ENCODE measurements at regions not wholly inside any gene's neighbourhood (a gene's known extent, or its start where the extent isn't known, plus 50 kb on each side); places are given as distances from the start of the nearest gene placed in this dataset.

DNA sequence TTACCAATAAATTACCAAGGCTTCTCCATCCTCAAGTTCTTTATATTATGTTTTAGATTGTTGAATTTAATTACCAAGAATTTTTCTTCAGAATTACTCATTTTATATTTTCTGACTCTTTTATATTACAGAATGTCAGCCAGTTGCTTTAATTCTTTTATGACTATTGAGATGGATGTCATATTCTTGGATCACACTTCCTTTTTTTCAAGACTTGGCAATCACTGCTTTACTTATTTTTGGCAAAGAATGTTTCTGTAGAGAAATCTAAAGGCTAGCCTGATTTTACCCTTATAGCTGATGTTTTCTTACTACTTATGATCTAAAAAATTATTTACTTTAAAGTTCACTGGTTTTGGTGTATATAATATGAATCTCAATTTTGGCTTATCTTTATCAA is 721.1 kb upstream of the TMPRSS15 start:
- no peak for DNase-seq
- Mint-ChIP-seq H3K9me3 (peaks cover 34% of the 10 kb centered on the region), H3K4me1 (ENCODE audit: low read depth) (no peaks in the 10 kb centered on the region), H3K36me3 (ENCODE audit: low read depth) (no peaks in the 10 kb centered on the region), H3K4me3 (no peak overlapping the region), H3K27me3 (ENCODE audit: insufficient read depth) (no peaks in the 10 kb centered on the region), H3K27ac (no peak overlapping the region)
- TF ChIP-seq, protein P1, sequence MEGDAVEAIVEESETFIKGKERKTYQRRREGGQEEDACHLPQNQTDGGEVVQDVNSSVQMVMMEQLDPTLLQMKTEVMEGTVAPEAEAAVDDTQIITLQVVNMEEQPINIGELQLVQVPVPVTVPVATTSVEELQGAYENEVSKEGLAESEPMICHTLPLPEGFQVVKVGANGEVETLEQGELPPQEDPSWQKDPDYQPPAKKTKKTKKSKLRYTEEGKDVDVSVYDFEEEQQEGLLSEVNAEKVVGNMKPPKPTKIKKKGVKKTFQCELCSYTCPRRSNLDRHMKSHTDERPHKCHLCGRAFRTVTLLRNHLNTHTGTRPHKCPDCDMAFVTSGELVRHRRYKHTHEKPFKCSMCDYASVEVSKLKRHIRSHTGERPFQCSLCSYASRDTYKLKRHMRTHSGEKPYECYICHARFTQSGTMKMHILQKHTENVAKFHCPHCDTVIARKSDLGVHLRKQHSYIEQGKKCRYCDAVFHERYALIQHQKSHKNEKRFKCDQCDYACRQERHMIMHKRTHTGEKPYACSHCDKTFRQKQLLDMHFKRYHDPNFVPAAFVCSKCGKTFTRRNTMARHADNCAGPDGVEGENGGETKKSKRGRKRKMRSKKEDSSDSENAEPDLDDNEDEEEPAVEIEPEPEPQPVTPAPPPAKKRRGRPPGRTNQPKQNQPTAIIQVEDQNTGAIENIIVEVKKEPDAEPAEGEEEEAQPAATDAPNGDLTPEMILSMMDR (IDR thresholded peaks at IDR 0.05): no peak

DNA sequence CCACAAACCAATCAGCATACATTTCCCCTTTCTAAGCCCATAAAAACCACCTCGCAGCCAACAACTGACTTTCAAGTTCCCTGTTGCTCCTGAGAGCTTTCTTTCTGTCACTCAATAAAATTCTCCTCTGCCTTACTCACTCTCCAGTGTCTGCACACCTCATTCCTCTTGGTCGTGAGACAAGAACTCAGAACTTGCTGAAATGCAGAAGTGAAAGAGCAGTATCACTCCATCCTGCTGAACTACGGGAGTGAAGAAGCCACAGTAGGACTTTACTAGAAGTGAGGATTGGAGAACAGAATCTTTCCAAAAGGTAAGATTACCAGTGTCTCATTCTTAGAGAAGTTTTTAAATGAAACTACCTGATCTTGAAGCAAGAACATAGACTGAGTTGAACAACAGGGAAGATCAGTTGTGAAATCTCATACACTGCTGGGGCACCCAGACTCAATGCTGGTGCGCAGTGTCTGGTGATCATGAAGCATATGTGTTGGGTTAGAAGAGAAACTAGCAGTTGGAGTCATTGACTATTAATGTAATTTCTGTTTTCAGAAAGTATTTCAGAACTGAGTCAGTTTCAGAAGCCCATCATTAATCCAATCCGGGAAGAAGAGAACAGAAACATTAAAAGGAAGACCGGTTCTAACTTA is 726.9 kb upstream of the TMPRSS15 start:
- TF ChIP-seq, protein P1 (IDR thresholded peaks at IDR 0.05): no peak
- no peak for DNase-seq
- no peak overlapping the region for H3K4me3 Mint-ChIP-seq
- no peaks in the 10 kb centered on the region for H3K4me1 Mint-ChIP-seq (ENCODE audit: low read depth)
- no peaks in the 10 kb centered on the region for H3K36me3 Mint-ChIP-seq (ENCODE audit: low read depth)
- H3K9me3 Mint-ChIP-seq: peaks cover 30% of the 10 kb centered on the region
- H3K27ac Mint-ChIP-seq: no peak overlapping the region
- no peaks in the 10 kb centered on the region for H3K27me3 Mint-ChIP-seq (ENCODE audit: insufficient read depth)

DNA sequence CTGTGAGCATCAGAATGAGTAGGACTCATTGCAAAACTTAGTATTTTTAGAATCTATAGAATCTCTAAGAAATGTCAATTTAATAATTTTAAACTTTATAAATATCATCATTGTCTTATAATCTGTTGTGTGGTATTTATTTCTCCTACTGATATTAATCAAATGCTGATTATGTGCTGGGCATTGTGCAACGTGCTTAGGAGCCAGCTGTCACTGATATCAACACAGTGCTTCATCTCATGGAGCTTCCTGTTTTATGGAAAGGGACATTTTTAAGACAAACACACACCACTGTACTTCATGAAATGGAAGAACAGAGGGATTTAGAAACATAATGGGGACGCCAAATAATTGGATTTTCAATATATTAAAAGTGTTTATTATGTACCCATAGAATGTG is 737.9 kb upstream of the TMPRSS15 start:
- peaks cover 48% of the 10 kb centered on the region for H3K9me3 Mint-ChIP-seq
- TF ChIP-seq, protein P1 (IDR thresholded peaks at IDR 0.05): no peak
- no peak overlapping the region for H3K27ac Mint-ChIP-seq
- H3K36me3 Mint-ChIP-seq (ENCODE audit: low read depth): peaks cover 4% of the 10 kb centered on the region; the same call in 1 of the 2 replicates
- no peak for DNase-seq
- no peaks in the 10 kb centered on the region for H3K4me1 Mint-ChIP-seq (ENCODE audit: low read depth)
- H3K27me3 Mint-ChIP-seq (ENCODE audit: insufficient read depth): no peaks in the 10 kb centered on the region; the same call in 1 of the 2 replicates
- no peak overlapping the region for H3K4me3 Mint-ChIP-seq

DNA sequence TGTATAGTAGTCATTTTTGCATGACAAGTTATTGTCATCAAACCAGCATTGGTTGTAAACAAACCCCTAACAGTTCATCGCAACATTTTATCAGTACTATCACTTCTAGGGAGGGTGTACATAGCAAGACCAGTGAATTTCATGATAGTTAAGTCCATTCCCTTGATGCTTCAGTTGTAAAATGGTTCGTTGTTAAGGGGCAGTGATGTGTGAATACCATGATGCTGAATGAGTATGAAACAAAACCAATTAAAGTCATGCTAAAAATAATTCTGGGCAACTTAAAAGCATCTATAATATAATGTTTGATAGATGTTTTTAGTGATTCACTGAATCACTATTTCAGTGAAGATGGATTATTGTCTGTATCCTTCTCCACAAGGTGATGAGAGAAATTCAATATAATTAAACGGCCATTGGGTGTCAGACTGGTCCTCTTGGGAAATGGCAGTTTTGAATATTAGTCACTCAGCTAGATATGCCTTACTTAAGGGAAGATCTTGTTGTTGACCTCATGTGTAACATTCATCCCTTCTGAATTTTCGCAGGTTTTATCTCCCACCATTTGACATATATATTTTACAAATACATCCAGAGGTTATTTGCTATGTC is 742.2 kb upstream of the TMPRSS15 start:
- no peak overlapping the region for H3K27ac Mint-ChIP-seq
- H3K4me3 Mint-ChIP-seq: no peak overlapping the region
- TF ChIP-seq, protein P1 (IDR thresholded peaks at IDR 0.05): no peak
- peaks cover 60% of the 10 kb centered on the region for H3K9me3 Mint-ChIP-seq
- H3K36me3 Mint-ChIP-seq (ENCODE audit: low read depth): peaks cover 5% of the 10 kb centered on the region; the same call in 1 of the 2 replicates
- DNase-seq: no peak
- no peaks in the 10 kb centered on the region for H3K27me3 Mint-ChIP-seq (ENCODE audit: insufficient read depth)
- H3K4me1 Mint-ChIP-seq (ENCODE audit: low read depth): no peaks in the 10 kb centered on the region

DNA sequence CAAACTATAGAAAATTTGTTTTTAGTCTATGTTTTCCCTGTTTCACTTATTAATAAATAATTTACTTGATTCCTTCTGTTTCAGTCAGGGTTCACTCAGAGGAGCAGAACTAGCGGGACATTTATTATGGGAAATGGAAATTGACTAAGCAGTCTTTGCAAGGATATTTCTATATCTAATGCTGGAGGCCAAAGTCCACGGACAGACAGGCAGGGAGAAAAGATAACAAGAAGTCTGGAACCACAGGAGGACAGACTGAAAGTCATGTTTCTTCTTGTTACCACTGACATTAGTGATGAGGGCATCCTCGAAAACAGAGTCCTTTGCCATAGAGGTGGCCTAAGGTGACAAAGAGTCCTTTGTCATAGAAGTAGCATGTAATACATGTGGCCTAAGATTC is 744.5 kb upstream of the TMPRSS15 start:
- Mint-ChIP-seq H3K4me3 (no peak overlapping the region), H3K9me3 (peaks cover 43% of the 10 kb centered on the region), H3K27me3 (ENCODE audit: insufficient read depth) (no peaks in the 10 kb centered on the region), H3K27ac (no peak overlapping the region), H3K36me3 (ENCODE audit: low read depth) (peaks cover 5% of the 10 kb centered on the region; the same call in 1 of the 2 replicates), H3K4me1 (ENCODE audit: low read depth) (no peaks in the 10 kb centered on the region)
- DNase-seq: no peak
- TF ChIP-seq, protein P1 (IDR thresholded peaks at IDR 0.05): no peak

Measured in HFFc6 (cell line).